HG03354 (cell line): ENCODE measurements at regions not wholly inside any gene's neighbourhood (a gene's known extent, or its start where the extent isn't known, plus 50 kb on each side); places are given as distances from the start of the nearest gene placed in this dataset.

Experiments
- ATAC-seq: cut with Tn5 transposase; IDR thresholded peaks from one replicate; pipeline ENCODE4 v1.9.1; 2021; ENCODE audit warnings: mild to moderate bottlenecking; ENCODE audit not compliant: unreplicated experiment, poor library complexity, severe bottlenecking

DNA sequence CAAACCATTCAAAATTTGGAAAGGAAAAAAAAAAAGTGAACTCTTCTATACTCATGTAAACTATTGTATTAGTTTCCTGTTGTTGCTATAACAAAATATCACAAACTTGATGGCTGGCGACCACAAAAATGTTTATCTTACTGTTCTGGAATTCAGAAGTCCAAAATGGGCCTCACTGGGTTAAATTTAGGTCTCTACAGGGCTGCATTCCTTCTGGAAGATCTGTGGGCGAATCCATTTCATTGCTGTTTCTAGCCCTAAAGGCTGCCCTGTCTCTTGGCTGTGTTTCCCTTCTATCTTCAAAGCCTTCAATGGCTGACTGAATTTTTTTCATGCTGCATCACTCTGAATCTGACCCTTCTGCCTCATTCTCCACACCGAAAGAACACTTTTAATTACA lies 105.1 kb upstream of the NAV3 start:
- ATAC-seq, result no peak

DNA sequence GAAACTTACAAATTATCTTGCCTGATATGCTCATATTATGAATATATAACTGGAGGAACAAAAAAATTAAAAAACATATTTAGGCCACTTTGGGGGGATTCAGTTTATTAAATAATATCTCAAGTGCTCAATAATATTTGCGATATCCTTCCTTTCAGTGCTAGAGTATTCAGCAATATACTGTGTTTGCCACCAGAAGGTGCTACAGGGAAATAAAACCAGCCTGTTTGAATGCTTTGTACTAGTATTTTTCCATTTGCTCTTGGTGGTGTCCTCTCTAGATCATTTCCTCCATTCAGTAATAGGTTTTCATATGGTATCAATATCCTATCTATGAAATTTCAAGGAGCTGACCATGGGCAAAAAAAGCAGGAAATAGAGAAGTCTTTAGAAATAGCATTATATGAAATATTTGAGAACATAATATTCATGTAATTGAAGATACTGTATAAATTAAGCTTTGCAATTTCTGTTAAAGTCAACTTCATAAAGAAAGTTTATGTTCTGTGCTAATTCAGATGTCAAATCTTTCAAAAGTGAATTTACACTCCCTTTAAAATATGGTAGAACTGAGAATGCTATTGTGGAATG lies 106.2 kb upstream of the NAV3 start:
- peak; percentile 76 for ATAC-seq

- no peak for ATAC-seq
These were observed 107.4 kb upstream of the NAV3 start for GRCh38 chr12:77723308-77723707.

DNA sequence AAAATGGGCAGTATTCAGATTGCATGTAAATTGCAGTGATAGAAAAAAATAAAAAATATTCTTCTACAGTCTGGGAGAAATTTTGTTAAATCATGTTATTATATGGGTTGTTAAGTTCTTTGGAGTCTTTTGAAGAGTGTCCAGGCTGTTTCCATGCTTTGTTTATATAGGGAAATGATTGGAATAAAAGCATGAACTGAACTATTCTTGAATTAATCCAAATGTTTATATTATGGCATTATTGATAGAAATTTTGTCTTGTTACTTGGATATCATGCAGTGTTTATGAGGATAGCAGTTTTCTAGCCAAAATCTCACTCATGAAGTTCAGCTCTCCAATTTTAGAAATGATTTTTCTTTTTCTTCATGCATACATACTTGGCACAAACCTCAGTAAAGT lies 108.2 kb upstream of the NAV3 start:
- no peak for ATAC-seq

DNA sequence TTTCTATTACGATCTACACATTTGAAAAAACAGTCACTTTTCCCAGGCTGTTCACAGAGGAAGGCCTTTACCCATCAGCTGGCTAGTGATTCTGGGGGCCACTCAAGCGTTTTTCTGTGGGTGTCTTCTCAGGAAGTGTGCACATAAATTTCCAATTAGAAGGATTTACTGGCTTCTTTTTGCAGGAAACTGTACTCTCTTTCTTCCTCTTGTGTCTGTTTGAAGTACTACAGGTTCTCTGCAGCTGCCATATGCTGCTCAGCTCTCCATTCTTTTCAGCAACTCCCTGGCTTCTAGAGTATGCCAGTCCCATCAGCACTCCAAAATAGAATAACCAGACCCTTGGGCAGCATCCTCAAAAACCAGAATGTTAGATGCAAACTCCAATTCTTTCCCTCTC lies 110.4 kb upstream of the NAV3 start:
- ATAC-seq, result peak; percentile 71

- ATAC-seq, result no peak
These were observed 120.5 kb upstream of the NAV3 start for GRCh38 chr12:77710209-77710608.

GRCh38 chr12:77697126-77697525 lies 133.6 kb upstream of the NAV3 start:
- no peak for ATAC-seq

GRCh38 chr12:77696183-77696582 lies 134.5 kb upstream of the NAV3 start:
- ATAC-seq, result no peak

GRCh38 chr12:77689510-77690086 lies 141.1 kb upstream of the NAV3 start:
- ATAC-seq, result no peak

DNA sequence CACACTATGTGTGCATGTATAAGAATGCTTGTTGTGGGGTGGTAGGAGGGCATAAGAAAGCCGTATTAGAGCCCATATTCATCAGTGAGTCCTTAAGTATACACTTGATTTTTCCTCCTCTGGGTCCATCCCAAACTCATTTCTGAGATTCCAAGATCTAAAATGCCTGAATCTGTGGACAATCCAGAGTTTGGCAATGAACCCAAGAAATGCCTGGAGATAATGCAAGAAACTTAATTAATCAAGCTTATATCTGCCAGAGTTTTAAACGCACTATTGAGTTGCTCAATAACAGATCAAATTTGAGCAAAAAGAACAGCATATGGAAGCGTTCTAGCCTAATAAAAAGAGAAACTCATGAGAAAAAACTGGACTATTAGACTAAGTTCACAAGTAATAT lies 143.4 kb upstream of the NAV3 start:
- no peak for ATAC-seq

DNA sequence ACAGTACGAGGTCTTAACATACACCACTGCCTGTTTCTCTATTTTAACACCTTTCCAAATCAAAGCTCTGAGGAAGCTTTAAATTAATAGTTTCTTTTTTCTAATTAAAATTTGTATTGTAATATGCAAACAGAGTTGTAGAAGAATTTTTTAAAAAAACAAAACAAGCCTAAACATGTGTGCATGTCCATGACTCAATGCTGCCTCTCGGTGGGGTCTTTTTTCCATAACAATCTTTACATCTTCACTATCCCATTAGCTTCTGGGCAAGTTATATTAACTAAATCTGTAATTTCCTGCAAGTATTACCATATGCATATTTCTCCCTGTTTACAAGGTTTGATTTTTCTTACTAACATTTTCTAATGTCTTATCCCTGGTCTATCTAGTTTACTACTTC lies 143.9 kb upstream of the NAV3 start:
- ATAC-seq, result no peak

DNA sequence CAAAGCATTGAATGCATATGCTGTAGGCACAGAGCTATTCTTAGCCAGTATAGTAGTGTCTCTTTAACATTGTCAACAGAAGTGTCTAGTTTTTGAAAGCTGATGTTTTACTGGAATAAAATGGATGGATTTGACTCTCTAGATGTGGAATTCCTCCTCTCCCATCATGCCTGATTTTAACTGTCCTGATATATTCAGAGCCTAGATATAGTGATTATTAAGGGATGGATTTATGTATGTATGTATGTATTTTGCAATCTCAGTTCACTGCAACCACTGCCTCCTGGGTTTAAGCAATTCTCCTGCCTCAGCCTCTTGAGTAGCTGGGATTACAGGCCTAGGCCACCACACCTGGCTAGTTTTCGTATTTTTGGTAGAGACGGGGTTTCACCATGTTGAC lies 144.8 kb upstream of the NAV3 start:
- ATAC-seq, result no peak

DNA sequence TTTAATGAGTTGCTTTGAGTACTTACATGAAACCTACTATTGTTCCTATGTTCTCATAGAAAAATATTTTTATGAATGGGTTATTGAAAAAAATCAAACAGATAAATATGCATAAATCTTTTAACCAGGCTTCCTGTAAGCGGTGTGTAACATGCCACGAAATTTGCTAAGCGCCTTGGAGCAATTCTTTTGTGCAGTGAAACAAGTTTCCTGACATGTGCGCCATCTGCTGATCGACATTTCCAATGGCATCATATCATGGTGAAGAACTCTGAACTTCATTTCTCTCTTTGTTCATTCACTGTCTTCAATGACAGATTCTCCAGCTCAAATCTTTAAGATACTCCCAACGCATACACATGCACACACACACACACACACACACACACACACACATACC lies 145.6 kb upstream of the NAV3 start:
- ATAC-seq, result peak; percentile 75

- no peak for ATAC-seq
These were observed 148.2 kb upstream of the NAV3 start for GRCh38 chr12:77682488-77682887.

- ATAC-seq, result no peak
These were observed 149.0 kb upstream of the NAV3 start for GRCh38 chr12:77681726-77682125.

GRCh38 chr12:77679686-77680085 lies 151.0 kb upstream of the NAV3 start:
- no peak for ATAC-seq

- no peak for ATAC-seq
These were observed 152.1 kb upstream of the NAV3 start for GRCh38 chr12:77678621-77679020.

- no peak for ATAC-seq
These were observed 163.6 kb upstream of the NAV3 start for GRCh38 chr12:77667101-77667500.

DNA sequence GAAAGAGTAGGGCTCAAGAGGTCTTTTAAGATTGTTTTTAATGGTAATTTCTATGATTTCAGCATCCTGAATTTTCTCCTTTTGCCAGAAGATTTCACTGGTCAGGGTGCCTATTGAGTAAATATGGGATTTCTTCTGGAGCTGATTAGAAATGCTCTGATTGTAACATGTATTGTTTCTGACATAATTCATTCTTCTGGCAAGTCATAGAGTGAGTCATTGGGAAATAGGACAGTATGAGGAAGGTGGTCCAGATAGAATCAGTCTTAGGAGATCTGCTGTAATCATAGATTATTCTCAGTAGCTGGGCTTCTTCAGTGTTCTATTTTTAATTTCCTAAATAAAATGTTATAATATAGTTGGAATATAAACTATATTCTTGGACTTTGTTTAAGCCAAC lies 182.0 kb upstream of the NAV3 start:
- no peak for ATAC-seq

GRCh38 chr12:77645966-77646598 lies 184.6 kb upstream of the NAV3 start:
- peak; percentile 77 for ATAC-seq

GRCh38 chr12:77644915-77645605 lies 185.6 kb upstream of the NAV3 start:
- no peak for ATAC-seq
